Stimulated activated naive CD8-positive, alpha-beta T cell treated with anti-CD3 and anti-CD28 coated beads, Interleukin-15, Interleukin-2, amounts not matched to agents 100 ng/mL and 50 ng/mL, for 24 hours (primary cell): ENCODE measurements at regions not wholly inside any gene's neighbourhood (a gene's known extent, or its start where the extent isn't known, plus 50 kb on each side); places are given as distances from the start of the nearest gene placed in this dataset.

Experiments
- H3K27ac Mint-ChIP-seq: one replicate; pipeline ENCODE4 v1.8.0; 2021; ENCODE audit warnings: mild to moderate bottlenecking, mixed read lengths
- H3K27me3 Mint-ChIP-seq: one replicate; pipeline ENCODE4 v1.8.0; 2021; ENCODE audit warnings: mixed read lengths
- H3K36me3 Mint-ChIP-seq: one replicate; pipeline ENCODE4 v1.8.0; 2021; ENCODE audit warnings: low read depth, mixed read lengths
- H3K4me1 Mint-ChIP-seq: one replicate; pipeline ENCODE4 v1.8.0; 2021; ENCODE audit warnings: low read depth, mixed read lengths
- H3K4me3 Mint-ChIP-seq: one replicate; pipeline ENCODE4 v1.8.0; 2021; ENCODE audit warnings: mild to moderate bottlenecking, mixed read lengths
- H3K9me3 Mint-ChIP-seq: one replicate; pipeline ENCODE4 v1.8.0; 2021; ENCODE audit warnings: mixed read lengths

DNA sequence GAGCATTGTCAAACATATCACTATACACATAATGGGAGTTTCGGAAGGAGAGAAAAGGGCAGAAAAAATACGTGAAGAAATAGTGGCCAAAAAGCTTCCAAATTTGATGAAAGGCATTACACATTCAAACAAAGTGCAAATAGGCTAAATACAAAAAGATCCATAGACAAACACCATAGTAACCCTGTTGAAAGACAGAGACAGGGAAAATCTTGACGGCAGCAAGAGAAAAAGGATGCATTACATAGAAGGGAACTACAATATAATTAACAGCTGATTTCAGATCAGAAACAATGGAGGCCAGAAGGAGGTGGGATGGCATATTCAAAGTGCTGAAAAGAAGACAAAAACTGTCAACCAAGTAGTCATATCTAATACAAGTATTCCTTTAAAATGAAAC, 170.8 kb downstream of the MRPL14 start:
- Mint-ChIP-seq H3K4me3 (no peak overlapping the region), H3K36me3 (no peaks in the 10 kb centered on the region), H3K9me3 (peaks cover 5% of the 10 kb centered on the region), H3K27me3 (peaks cover 38% of the 10 kb centered on the region), H3K4me1 (no peaks in the 10 kb centered on the region), H3K27ac (no peak overlapping the region)

DNA sequence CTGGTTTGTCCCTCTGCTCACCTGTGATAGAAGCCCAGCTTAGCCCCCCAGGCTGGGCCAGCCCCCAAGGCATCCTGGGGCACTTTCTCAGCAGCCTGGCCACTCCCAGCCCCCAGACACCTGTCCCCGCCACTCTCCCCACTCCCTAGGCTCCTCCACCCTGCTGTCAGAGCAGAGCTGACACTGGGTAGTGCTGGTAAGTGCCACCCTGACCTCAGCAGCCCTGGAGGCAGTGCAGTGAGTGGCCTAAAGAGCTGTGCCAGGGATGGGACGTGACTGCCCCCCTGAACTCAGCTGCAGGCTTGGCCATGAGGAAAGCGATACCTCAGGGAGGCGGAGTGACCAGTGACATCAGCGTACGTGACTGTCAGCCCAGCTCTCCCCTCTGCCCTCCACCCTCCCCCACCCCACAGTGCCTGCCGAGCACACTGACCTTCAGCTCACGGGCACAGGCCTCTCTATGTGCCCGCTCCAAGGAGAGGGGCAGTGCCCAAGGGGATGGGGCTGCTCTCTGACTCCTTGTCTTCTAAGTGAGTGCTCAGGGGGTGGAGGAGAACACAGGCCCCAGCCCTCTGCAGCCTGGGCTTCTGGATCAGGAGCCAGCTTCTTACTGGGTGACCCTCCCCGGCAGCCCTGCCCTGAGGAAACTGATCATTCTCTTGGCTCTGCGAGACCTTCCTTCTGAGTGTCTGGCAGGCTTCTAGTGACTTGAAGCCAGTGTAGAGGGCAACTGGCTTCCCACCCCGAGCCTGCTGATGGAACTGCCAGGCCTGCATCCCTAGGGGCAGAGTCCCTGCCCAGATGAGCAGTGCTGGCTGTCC, 172.7 kb downstream of the MRPL14 start:
- H3K36me3 Mint-ChIP-seq, result no peaks in the 10 kb centered on the region
- H3K4me3 Mint-ChIP-seq, result no peak overlapping the region
- H3K9me3 Mint-ChIP-seq, result peaks cover 5% of the 10 kb centered on the region
- peaks cover 31% of the 10 kb centered on the region for H3K27me3 Mint-ChIP-seq
- no peak overlapping the region for H3K27ac Mint-ChIP-seq
- no peaks in the 10 kb centered on the region for H3K4me1 Mint-ChIP-seq

DNA sequence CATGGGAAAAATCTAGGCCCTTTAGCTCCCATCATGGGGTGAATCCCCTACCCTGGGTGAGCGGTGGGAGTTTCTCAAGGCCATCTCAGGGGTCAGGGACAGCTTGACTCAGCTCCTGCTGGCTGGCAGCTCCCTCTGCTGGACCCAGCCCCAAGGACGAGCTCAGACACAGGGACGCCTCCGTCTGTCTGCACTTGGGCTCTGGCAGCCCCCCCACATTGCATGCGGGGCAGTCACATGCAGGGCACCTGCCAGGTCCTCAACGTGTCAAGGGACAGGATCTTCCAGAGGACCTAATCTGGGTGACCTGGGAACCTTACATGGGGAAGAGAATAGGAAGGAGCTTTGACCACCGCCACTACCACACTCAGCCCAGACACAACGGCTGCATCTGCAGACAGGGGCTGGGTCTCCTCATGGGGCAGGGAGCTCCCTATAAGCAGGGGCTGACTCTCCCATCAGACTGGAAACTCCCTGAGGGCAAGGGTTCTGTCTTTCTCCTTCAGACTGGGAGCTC, 173.4 kb downstream of the MRPL14 start:
- H3K27ac Mint-ChIP-seq, result no peak overlapping the region
- no peak overlapping the region for H3K4me3 Mint-ChIP-seq
- H3K27me3 Mint-ChIP-seq, result peaks cover 25% of the 10 kb centered on the region
- H3K36me3 Mint-ChIP-seq, result no peaks in the 10 kb centered on the region
- H3K9me3 Mint-ChIP-seq, result peaks cover 5% of the 10 kb centered on the region
- H3K4me1 Mint-ChIP-seq, result no peaks in the 10 kb centered on the region

DNA sequence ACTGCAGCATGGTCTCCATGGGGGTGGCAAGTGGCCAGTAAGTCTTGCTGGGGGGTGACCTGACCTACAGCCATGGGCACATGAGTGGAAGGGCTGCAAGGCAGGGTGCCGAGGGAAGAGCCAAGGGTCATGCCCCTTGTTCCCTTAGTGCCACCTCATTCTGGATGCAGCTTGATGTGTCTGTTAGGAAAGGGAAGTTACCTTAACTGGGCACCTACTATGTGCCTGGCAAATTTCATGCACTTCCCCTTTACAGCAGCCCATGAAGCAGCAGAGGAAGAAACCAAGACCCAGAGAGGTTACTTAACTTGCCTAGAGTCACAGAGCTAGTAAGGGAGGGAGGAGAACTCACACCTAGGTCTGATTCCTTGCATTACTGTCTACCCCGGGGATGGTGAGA, 174.0 kb downstream of the MRPL14 start:
- H3K4me3 Mint-ChIP-seq, result no peak overlapping the region
- H3K27me3 Mint-ChIP-seq, result peaks cover 22% of the 10 kb centered on the region
- H3K9me3 Mint-ChIP-seq, result peaks cover 5% of the 10 kb centered on the region
- no peaks in the 10 kb centered on the region for H3K36me3 Mint-ChIP-seq
- no peaks in the 10 kb centered on the region for H3K4me1 Mint-ChIP-seq
- H3K27ac Mint-ChIP-seq, result no peak overlapping the region

DNA sequence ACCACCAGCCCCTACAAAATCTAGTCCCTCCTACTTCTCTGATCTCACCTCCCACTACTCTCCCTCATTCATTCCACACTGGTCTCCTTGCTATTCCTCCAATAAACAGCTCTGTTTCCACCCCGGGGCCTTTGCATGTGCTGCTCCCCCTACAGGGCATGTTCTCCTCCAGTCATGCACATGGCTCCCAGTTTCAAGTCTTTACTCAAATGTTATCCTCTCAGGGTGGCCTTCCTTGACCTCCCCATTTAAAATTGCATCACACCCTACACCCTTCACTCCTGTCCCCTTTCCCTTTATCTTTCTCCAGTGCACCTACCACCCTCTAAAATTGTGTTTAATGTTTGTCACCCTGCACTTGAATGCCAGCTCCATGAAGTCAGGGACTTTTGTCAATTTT, 174.5 kb downstream of the MRPL14 start:
- Mint-ChIP-seq H3K36me3 (no peaks in the 10 kb centered on the region), H3K4me1 (no peaks in the 10 kb centered on the region), H3K27me3 (peaks cover 17% of the 10 kb centered on the region), H3K27ac (no peak overlapping the region), H3K9me3 (peaks cover 5% of the 10 kb centered on the region), H3K4me3 (no peak overlapping the region)

DNA sequence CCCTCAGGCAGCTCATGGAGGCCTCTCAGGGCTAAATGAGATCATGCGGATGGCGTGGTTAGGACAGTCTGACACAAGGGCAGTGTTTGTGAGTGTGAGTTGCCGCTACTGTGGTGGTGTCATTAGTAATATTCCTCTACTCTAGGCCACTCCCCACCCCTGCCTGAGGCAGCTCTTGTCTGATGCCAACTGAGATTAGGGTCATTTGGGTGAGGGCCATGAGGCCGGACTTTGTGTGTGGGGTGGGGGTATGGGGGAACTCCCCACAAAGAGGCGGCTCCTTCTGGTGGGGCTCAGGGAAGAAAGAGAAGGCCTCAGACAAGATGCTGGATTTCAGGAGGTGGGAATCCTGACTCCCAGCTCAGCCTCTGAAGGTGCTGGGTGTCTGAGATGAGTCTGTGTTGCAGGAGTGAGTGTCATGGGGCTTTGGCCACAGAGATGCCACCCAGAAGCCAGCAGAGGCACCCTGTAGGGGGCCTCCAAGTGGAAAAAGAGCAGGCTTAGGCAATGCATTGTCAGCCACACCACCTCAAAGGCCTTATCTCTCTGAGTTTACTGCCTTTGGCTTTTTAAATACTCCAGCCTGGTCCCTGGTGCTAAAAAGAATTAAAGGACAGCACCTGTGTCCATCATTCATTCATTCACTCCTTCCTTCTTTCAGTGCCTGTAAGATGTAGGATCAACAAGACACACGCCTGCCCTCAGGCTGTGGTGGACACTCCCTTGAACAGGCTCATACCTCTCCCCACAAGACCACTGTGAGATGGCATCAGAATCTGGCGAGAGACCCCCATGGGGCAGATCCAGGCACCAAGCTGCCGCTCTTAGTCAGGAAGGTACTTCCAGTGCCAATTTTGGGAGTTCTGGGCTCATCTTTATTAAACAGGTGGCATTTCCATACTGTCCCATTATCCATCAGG, 175.2 kb downstream of the MRPL14 start:
- no peak overlapping the region for H3K4me3 Mint-ChIP-seq

DNA sequence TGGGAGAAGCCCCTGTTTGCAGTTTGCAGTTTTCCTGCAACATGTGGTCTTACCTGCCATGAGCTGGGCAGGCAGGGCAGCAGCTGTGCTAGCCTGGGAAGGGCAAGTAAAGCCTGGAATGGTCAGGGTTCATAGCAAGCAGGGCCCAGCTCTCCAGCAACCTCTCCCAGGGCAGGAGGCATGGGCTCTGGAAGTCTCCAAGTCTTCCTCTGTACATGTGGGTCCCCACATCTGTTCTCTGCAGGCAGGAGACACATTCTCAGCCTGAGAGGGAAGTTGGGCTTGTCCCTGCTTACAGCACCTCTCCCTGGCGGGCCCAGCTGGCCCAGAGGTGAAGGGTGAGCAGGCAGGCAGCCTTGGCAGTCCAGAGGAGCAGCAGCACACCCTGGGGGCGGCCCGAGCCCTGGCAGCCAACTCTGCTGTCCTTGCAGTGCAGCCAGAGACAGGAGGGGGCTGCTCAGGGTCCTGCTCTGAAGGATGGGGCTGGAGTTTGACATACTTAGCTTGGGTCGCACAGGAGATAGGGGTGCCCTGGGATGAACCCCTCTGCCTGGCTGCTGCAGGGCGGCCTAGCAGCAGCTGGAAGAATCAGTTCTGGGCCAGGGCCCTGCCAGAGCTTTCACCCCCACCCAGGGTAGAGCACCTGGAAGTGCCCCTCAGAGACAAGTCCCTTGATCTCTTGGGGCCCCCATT, 176.0 kb downstream of the MRPL14 start:
- Mint-ChIP-seq H3K27me3 (peaks cover 7% of the 10 kb centered on the region), H3K9me3 (peaks cover 4% of the 10 kb centered on the region), H3K27ac (no peak overlapping the region), H3K4me1 (no peaks in the 10 kb centered on the region), H3K36me3 (no peaks in the 10 kb centered on the region), H3K4me3 (no peak overlapping the region)

More for the DNA sequence above, 175.2 kb downstream of the MRPL14 start:
- H3K9me3 Mint-ChIP-seq, result peaks cover 5% of the 10 kb centered on the region
- peaks cover 13% of the 10 kb centered on the region for H3K27me3 Mint-ChIP-seq
- H3K27ac Mint-ChIP-seq, result no peak overlapping the region
- H3K36me3 Mint-ChIP-seq, result no peaks in the 10 kb centered on the region
- H3K4me1 Mint-ChIP-seq, result no peaks in the 10 kb centered on the region

DNA sequence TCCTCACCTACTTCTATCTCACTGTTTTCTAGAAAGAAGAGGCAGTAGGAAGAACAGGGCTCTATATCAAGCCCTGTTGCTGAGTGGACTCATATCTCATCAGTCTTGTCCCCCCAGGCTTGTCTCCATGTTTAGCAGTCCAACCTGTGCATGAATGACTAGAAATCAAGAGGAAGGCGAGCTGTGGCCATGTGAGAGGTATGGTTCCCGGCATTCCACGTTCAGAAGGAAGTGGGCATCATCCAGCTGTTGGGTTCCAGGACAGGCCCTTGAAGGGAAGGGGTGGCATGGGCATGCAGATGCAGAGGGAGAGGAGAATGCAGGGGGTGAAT, 176.6 kb downstream of the MRPL14 start:
- Mint-ChIP-seq H3K4me3 (no peak overlapping the region), H3K27me3 (peaks cover 5% of the 10 kb centered on the region), H3K27ac (no peak overlapping the region), H3K9me3 (peaks cover 7% of the 10 kb centered on the region), H3K36me3 (no peaks in the 10 kb centered on the region), H3K4me1 (no peaks in the 10 kb centered on the region)

DNA sequence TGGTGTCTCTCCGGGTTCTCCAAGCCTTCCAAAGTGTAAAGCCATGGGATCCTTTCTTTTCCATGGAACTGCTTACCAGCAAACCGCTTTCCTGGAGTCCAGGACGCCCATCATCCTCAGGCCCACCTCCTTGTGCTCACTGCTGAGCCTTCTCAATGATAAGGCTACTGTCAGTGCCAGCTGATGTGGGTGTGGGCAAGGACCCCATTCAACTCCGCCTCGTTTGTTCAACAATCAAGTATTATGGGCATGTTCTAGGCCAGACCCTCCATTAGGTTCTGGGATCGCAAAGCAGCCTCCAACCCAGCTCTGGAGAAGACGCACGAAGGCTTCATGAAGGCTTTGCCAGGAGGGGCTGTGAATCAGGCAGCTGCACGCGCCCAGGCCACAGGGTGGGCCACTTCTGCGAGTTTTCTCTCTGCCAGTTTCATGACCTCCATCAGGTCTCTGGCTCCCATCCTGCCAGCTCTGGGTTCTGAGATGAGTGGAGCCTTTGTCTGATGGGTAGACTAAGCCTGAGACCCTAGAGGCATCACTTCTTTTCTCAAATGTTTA, 177.1 kb downstream of the MRPL14 start:
- Mint-ChIP-seq H3K36me3 (no peaks in the 10 kb centered on the region), H3K9me3 (peaks cover 11% of the 10 kb centered on the region), H3K4me3 (no peak overlapping the region), H3K4me1 (no peaks in the 10 kb centered on the region), H3K27me3 (peaks cover 5% of the 10 kb centered on the region), H3K27ac (no peak overlapping the region)

DNA sequence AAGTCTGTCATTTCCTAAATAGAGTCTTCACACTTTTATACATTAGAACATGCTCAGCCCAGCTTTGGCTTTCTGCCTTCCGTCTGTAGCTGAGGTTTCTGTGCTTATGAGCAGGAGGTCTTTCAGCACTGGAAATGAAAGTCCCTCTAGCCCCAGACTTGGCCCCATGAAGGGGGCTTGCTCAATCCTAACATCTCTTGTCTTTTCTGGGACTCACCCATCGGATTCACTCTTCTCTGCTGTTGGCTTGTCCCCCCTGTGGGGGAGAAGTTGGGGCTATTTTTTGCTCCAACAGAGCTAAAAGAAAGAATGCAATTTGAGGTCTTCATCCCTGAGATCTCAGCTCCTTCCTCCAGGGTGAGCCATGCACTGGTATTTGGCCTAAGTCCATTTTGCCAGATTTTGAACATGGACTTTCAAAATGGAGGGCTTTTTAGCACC, 177.7 kb downstream of the MRPL14 start:
- Mint-ChIP-seq H3K36me3 (peaks cover under 1% of the 10 kb centered on the region), H3K27ac (no peak overlapping the region), H3K9me3 (peaks cover 17% of the 10 kb centered on the region), H3K27me3 (peaks cover 5% of the 10 kb centered on the region), H3K4me3 (no peak overlapping the region), H3K4me1 (no peaks in the 10 kb centered on the region)

DNA sequence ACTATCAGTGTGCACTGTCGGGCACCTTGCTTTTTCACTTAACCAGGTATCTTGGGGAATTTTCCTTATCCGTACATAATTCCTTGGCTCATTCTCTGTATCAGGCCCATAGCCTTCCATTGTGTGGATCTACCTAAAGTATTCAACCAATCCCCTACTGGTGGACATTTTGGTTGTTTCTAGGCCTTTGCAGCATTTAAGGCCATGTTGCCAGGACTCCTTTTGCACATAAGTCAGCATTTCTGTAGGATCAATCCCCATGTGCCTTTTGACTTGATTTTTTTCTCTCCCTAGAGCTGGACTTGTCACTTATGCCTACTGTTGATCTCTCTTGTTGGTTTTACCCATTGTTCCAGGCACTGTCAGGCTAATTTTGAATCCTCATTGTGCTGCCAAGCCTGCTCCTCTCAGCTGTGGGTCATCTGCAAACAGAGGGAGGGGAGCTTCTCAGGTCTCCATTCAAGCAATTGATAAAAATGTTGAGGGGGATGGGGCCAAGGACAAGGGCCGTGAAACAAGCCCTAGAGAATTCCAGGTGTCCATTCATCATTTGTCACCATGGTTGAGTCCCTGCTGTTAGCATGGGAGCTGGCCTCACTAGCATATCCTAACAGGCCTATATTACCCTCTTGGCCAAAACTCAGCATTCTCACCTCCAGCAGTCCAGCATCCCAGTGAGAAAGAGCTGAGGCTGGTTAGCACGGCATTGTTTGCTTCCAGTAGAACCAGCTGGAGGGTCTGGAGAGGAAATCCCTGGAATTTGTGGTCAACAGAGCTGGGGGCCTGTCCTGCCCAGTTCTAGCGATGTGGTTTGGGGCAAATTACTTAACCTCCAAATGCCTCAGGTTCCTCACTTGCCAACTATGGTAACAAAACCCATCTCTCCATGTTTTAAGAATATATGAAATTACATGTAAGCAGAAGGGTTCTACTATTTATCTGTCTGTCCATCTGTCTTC, 178.4 kb downstream of the MRPL14 start:
- H3K4me3 Mint-ChIP-seq, result no peak overlapping the region
- no peaks in the 10 kb centered on the region for H3K4me1 Mint-ChIP-seq
- peaks cover 5% of the 10 kb centered on the region for H3K27me3 Mint-ChIP-seq
- peaks cover 23% of the 10 kb centered on the region for H3K9me3 Mint-ChIP-seq
- H3K27ac Mint-ChIP-seq, result no peak overlapping the region
- peaks cover 4% of the 10 kb centered on the region for H3K36me3 Mint-ChIP-seq

DNA sequence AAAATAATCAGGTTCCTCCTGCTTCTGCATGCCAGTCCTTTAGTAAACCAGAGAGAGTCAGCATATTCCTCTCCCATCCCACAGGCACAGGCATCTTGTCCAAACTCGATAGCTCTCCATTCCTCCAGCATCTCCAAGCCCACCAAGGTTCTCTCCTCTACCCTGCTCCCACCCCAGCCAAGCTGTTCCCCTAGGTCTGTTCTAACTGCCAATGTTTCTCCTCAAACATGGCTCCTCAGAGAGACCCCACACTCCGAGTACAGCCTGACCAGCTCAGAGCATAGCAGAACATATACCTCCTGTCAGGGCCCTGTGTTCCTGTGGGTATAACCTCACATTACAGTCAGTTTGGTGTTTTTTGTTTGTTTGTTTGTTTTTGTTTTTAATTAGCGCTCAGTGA, 177.8 kb downstream of the VEGFA start:
- H3K27me3 Mint-ChIP-seq, result peaks cover 3% of the 10 kb centered on the region
- no peak overlapping the region for H3K4me3 Mint-ChIP-seq
- peaks cover 23% of the 10 kb centered on the region for H3K9me3 Mint-ChIP-seq
- no peaks in the 10 kb centered on the region for H3K4me1 Mint-ChIP-seq
- peaks cover 4% of the 10 kb centered on the region for H3K36me3 Mint-ChIP-seq
- no peak overlapping the region for H3K27ac Mint-ChIP-seq

DNA sequence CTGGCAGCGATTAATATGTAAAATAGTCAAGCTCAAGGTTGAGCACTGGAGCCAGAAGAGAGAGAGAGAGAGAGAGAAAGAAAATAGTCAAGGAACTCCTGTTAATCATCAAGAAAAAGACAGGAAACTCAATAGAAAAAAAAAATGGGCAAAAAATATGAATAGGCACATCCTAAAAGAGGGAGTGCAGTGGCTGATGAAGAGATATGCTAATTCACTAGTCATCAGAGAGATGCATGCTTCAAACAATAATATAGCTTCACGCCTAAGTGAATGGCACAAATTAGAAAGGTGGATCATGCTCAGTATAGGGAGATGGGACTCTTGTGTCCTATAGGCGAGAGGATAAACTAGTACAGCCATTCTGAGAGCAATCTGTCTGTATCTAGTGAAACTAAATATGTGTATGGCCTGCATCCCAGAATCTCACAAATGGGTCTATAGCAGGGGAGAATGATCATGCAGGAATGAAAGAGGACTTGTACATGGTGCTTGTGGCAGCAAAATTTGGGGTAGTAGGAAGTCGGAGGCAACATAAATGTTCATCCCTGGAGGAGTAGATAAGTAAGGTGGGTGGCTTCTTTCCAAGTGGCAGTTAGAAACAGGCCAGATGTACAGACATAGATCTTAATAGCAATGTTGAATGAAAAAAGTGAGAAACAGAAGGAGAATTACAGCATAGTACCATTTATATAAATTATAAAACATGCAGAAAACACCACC, 176.8 kb downstream of the VEGFA start:
- Mint-ChIP-seq H3K27me3 (no peaks in the 10 kb centered on the region), H3K4me3 (no peak overlapping the region), H3K4me1 (no peaks in the 10 kb centered on the region), H3K9me3 (peaks cover 23% of the 10 kb centered on the region), H3K27ac (no peak overlapping the region), H3K36me3 (peaks cover 4% of the 10 kb centered on the region)
